K562 (cell line): ENCODE measurements at regions not wholly inside any gene's neighbourhood (a gene's known extent, or its start where the extent isn't known, plus 50 kb on each side); places are given as distances from the start of the nearest gene placed in this dataset.

Source experiments
- ATAC-seq: fragments of 200-7000 bp; cut with Tn5 transposase; 3 replicates; pipeline ENCODE4 v1.9.1; 2020; ENCODE audit warnings: moderate library complexity
- BruUV-seq: library from RNA; stranded (reverse); fragments of 400-500 nt; replicated peaks from 2 replicates; lab custom pipeline; 2021; lab: Mats Ljungman, UMichigan
- CTCF ChIA-PET: fragments of 300-600 bp; formaldehyde crosslinking; extraction: SDS; loops from one replicate; lab custom pipeline; 2021; ENCODE audit warnings: low intra/inter-chr PET ratio; lab: Yijun Ruan, JAX
- POLR2A ChIA-PET: fragments of 300-600, 350-650 bp; sonication (Branson Sonifier 250); formaldehyde crosslinking; extraction: SDS; loops from one replicate; lab custom pipeline; 2021; ENCODE audit warnings: antibody characterized with exemption, inconsistent platforms; lab: Yijun Ruan, JAX
- DNase-seq, 4 experiments: peaks; one replicate each; pipeline versions ENCODE4 v3.0.0 to v3.0.0-alpha.2; 2011 to 2018; ENCODE audit warnings: low spot score in 3 of 4, mixed read lengths in 3 of 4; ENCODE audit errors: extremely low read depth in 1 of 4
- FAIRE-seq: peaks from 2 replicates; lab custom pipeline; 2011; peaks lifted over from hg19 to GRCh38; lab: Jason Lieb, UNC
- H2AFZ ChIP-seq: 2 replicates; pipeline ENCODE4 v1.6.0; 2011; ENCODE audit warnings: low read depth, low read length, control low read depth, inconsistent platforms
- H3K27ac ChIP-seq: fragments of 200-600 bp; 3 replicates; pipeline ENCODE4 v1.8.0; 2011; ENCODE audit warnings: low read depth, mild to moderate bottlenecking, control low read depth, inconsistent platforms, low read length, moderate library complexity, mixed read lengths; ENCODE audit errors: extremely low read depth
- H3K27me3 ChIP-seq, 2 experiments: fragments of 300-600 bp in 1 of 2; 2 replicates in 1 of 2; 3 replicates in 1 of 2; pipeline versions ENCODE4 v1.6.0 to v1.8.0; 2011; ENCODE audit warnings: inconsistent platforms in 2 of 2, low read length in 2 of 2, mild to moderate bottlenecking in 1 of 2, mixed read lengths in 1 of 2, moderate library complexity in 1 of 2; ENCODE audit not compliant: control insufficient read depth in 2 of 2, insufficient read depth in 2 of 2
- H3K36me3 ChIP-seq: fragments of 300-600 bp; 3 replicates; pipeline ENCODE4 v1.8.0; 2011; ENCODE audit warnings: mild to moderate bottlenecking, low read length, inconsistent platforms; ENCODE audit not compliant: control insufficient read depth, insufficient read depth
- H3K4me1 ChIP-seq, 2 experiments: fragments of 200-600 bp in 1 of 2; replicated peaks in 1 of 2; 2 replicates in 1 of 2; 3 replicates in 1 of 2; pipeline versions ENCODE4 v1.5.1 to v1.8.0; 2011; ENCODE audit warnings: inconsistent platforms in 2 of 2, low read length in 2 of 2, mild to moderate bottlenecking in 1 of 2, mixed read lengths in 1 of 2, moderate library complexity in 1 of 2; ENCODE audit not compliant: control insufficient read depth in 2 of 2, insufficient read depth in 2 of 2
- H3K4me2 ChIP-seq: 2 replicates; pipeline ENCODE4 v1.6.1; 2011; ENCODE audit warnings: low read length, control low read depth, inconsistent platforms, mixed read lengths; ENCODE audit not compliant: insufficient read depth
- H3K4me3 ChIP-seq: fragments of 200-600 bp; sonication (generic), shearing (Covaris generic); 2 replicates; pipeline ENCODE4 v1.5.1; 2016; ENCODE audit warnings: control low read depth, inconsistent platforms
- H3K79me2 ChIP-seq: fragments of 200-600 bp; 3 replicates; pipeline ENCODE4 v1.8.0; 2011; ENCODE audit warnings: low read length, inconsistent platforms; ENCODE audit not compliant: control insufficient read depth, insufficient read depth
- H3K9ac ChIP-seq, 2 experiments: 2 replicates each; pipeline versions ENCODE4 v1.6.0 to v1.6.1; 2011; ENCODE audit warnings: low read depth in 2 of 2, low read length in 2 of 2, control low read depth in 1 of 2, inconsistent platforms in 1 of 2, mild to moderate bottlenecking in 1 of 2, mixed read lengths in 1 of 2; ENCODE audit not compliant: insufficient read depth in 1 of 2
- H3K9me1 ChIP-seq: one replicate; pipeline ENCODE4 v1.6.0; 2011; ENCODE audit warnings: inconsistent platforms, mild to moderate bottlenecking, low read length, moderate library complexity; ENCODE audit not compliant: control insufficient read depth, insufficient read depth
- H3K9me3 ChIP-seq: replicated peaks from 2 replicates; pipeline ENCODE4 v1.5.1; 2011; ENCODE audit warnings: low read depth, low read length, inconsistent platforms; ENCODE audit not compliant: control insufficient read depth, insufficient read depth
- H4K20me1 ChIP-seq: replicated peaks from 2 replicates; pipeline ENCODE4 v1.6.1; 2011; ENCODE audit warnings: low read length, inconsistent platforms, mixed read lengths; ENCODE audit not compliant: control insufficient read depth, insufficient read depth
- RAD21 ChIP-seq, 2 experiments: fragments of 250-450 bp in 1 of 2; fragments of 450-650 bp in 1 of 2; sonication (Bioruptor Pico) in 1 of 2; formaldehyde crosslinking in 1 of 2; IDR thresholded peaks in 1 of 2; conservative IDR thresholded peaks in 1 of 2; 2 replicates each; pipeline versions ENCODE4 v1.4.0 to v1.8.0; 2020 to 2022; ENCODE audit warnings: mild to moderate bottlenecking in 2 of 2, moderate library complexity in 1 of 2
- WGBS: fragments of 100-300 bp; shearing (Covaris generic); methylation state at CpG from one replicate; pipeline ENCODE4 v1.1.6; 2016; ENCODE audit warnings: low coverage, mixed read lengths; ENCODE audit not compliant: insufficient coverage; ENCODE audit errors: missing lambda C conversion rate; 5-methylcytosine and 5-hydroxymethylcytosine counted together
- in situ Hi-C: fragments of 300-500 bp; cut with MboI; formaldehyde crosslinking; loops from 4 replicates; pipeline ENCODE4 v1.15.0; 2018; ENCODE audit warnings: inconsistent platforms, mixed read lengths
- intact Hi-C: fragments of 100-400 bp; cut with micrococcal nuclease; formaldehyde crosslinking; loops from 2 replicates; pipeline ENCODE4 v1.14.2; 2022
- TF ChIP-seq, protein P1 (sequence below), 3 experiments: IDR thresholded peaks in 2 of 3; conservative IDR thresholded peaks in 1 of 3; 2 replicates each; pipeline ENCODE4 v1.5.1; 2011 to 2012; ENCODE audit warnings: low read length in 3 of 3, mild to moderate bottlenecking in 3 of 3, control low read depth in 2 of 3, improper control_type of control experiment in 1 of 3, inconsistent platforms in 1 of 3, low read depth in 1 of 3, mixed read lengths in 1 of 3, moderate library complexity in 1 of 3; ENCODE audit not compliant: insufficient read depth in 2 of 3
- TF ChIP-seq, protein P2 (sequence below), 2 experiments: fragments of 250-450 bp in 1 of 2; fragments of 450-650 bp in 1 of 2; sonication (Bioruptor Pico) in 1 of 2; IDR thresholded peaks; 2 replicates each; pipeline versions ENCODE4 v1.6.1 to v1.8.0; 2016 to 2021; ENCODE audit warnings: mild to moderate bottlenecking in 2 of 2, moderate library complexity in 2 of 2, missing compliant biosample characterization in 1 of 2, missing genetic modification characterization in 1 of 2

DNA sequence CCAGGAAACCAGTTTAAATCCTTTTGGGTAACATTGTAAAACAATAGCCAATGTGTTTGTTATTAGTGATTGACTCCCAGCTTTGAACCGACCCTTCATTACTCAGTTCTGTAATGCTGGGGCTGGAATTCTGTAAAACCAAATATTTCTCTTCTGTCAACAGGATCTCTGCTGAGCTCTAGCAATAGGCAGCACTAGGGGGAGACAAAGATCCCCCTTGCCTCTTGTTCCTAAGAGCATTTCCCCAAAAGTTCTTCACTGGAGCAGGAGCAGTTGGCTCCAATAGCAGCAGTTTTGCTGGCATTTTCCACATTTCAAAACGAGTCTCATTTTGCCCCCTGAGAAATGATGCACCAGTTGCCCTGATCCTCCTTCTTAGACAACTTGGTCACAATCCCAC, 1671.1 kb downstream of the MRPL39 start:
- Histone ChIP-seq H3K79me2 (no peaks in the 10 kb centered on the region), H4K20me1 (no peaks in the 10 kb centered on the region), H3K4me2 (no peak overlapping the region), H3K4me3 (no peak overlapping the region), H2AFZ (no peak overlapping the region), H3K4me1 (no peaks in the 10 kb centered on the region), H3K9ac (no peak overlapping the region), H3K27ac (no peak overlapping the region), H3K27me3 (no peaks in the 10 kb centered on the region), H3K9me3 (0 out of 2 replicates have a peak, but pooled peaks cover 3% of the 10 kb centered on the region), H3K36me3 (peaks cover 2% of the 10 kb centered on the region; the same call in 1 of the 3 replicates), H3K9me1 (no peaks in the 10 kb centered on the region)
- intact Hi-C loops (no loop called here), in situ Hi-C loops (no loop called here)
- ATAC-seq, result no peak; the same call in 2 of the 3 replicates
- FAIRE-seq, result no peak
- POLR2A ChIA-PET, result interaction anchor here (0.6 kb wide), 1 partner anchor 72 kb away, joined by 3 read pairs; no protein-coding TSS in a partner anchor
- WGBS, result 33% methylated on average over 2 of the region's 2 CpGs
- CTCF ChIA-PET, result interaction anchor here (1.0 kb wide), 1 partner anchor 33 kb away, joined by 4 read pairs; no protein-coding TSS in a partner anchor
- no TSS peak for BruUV-seq
- DNase-seq, result peak; percentile 11 to 33 (median 16)
- TF ChIP-seq, protein P1, sequence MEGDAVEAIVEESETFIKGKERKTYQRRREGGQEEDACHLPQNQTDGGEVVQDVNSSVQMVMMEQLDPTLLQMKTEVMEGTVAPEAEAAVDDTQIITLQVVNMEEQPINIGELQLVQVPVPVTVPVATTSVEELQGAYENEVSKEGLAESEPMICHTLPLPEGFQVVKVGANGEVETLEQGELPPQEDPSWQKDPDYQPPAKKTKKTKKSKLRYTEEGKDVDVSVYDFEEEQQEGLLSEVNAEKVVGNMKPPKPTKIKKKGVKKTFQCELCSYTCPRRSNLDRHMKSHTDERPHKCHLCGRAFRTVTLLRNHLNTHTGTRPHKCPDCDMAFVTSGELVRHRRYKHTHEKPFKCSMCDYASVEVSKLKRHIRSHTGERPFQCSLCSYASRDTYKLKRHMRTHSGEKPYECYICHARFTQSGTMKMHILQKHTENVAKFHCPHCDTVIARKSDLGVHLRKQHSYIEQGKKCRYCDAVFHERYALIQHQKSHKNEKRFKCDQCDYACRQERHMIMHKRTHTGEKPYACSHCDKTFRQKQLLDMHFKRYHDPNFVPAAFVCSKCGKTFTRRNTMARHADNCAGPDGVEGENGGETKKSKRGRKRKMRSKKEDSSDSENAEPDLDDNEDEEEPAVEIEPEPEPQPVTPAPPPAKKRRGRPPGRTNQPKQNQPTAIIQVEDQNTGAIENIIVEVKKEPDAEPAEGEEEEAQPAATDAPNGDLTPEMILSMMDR (IDR thresholded peaks at IDR 0.05 in 2 of 3, conservative IDR thresholded peaks at IDR 0.05 in 1 of 3; ENCODE audit: insufficient read depth in 2 of 3, low read depth in 1 of 3, low read length in 3 of 3), result peak in 2 of 3 experiments; percentile 12 to 32; a peak in 2 of 6 replicates
- TF ChIP-seq RAD21 (CRISPR knock-in tag; conservative IDR thresholded peaks at IDR 0.05 in 1 of 2, IDR thresholded peaks at IDR 0.05 in 1 of 2), result peak in 1 of 2 experiments; percentile 24; a peak in 1 of 4 replicates
- TF ChIP-seq, protein P2, sequence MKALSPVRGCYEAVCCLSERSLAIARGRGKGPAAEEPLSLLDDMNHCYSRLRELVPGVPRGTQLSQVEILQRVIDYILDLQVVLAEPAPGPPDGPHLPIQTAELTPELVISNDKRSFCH (CRISPR knock-in tag; IDR thresholded peaks at IDR 0.05), result no peak
- TF ChIP-seq, protein P2 (tag; IDR thresholded peaks at IDR 0.05), result no peak
